ENCODE measurements at regions not wholly inside any gene's neighbourhood (a gene's known extent, or its start where the extent isn't known, plus 50 kb on each side); places are given as distances from the start of the nearest gene placed in this dataset.

- no peak for TF ChIP-seq CTCF (IDR thresholded peaks at IDR 0.05; ENCODE audit: insufficient read depth, missing control alignments)
- FAIRE-seq, result no peak
- no peak for DNase-seq (ENCODE audit: insufficient read length, low spot score)
Observed at GRCh38 chr18:10291568-10291981, 162.9 kb upstream of the APCDD1 start.

GRCh38 chr18:10293966-10294365 is 160.5 kb upstream of the APCDD1 start:
- FAIRE-seq (no peak), DNase-seq (ENCODE audit: insufficient read length, low spot score) (no peak)
- TF ChIP-seq CTCF (IDR thresholded peaks at IDR 0.05; ENCODE audit: insufficient read depth, missing control alignments), result no peak

- no peak for TF ChIP-seq CTCF (IDR thresholded peaks at IDR 0.05; ENCODE audit: insufficient read depth, missing control alignments)
- FAIRE-seq, result no peak
Observed at GRCh38 chr18:10295751-10296150, 158.7 kb upstream of the APCDD1 start.

GRCh38 chr18:10296491-10296890 is 157.9 kb upstream of the APCDD1 start:
- no peak for FAIRE-seq
- DNase-seq (ENCODE audit: insufficient read length, low spot score), result no peak
- TF ChIP-seq CTCF (IDR thresholded peaks at IDR 0.05; ENCODE audit: insufficient read depth, missing control alignments), result no peak

More at GRCh38 chr18:10295751-10296150, 158.7 kb upstream of the APCDD1 start:
- no peak for DNase-seq (ENCODE audit: insufficient read length, low spot score)

- DNase-seq (ENCODE audit: insufficient read length, low spot score) (no peak), FAIRE-seq (no peak)
- TF ChIP-seq CTCF (IDR thresholded peaks at IDR 0.05; ENCODE audit: insufficient read depth, missing control alignments), result no peak
Observed at GRCh38 chr18:10297086-10297485, 157.3 kb upstream of the APCDD1 start.

- FAIRE-seq, result no peak
- no peak for TF ChIP-seq CTCF (IDR thresholded peaks at IDR 0.05; ENCODE audit: insufficient read depth, missing control alignments)
- no peak for DNase-seq (ENCODE audit: insufficient read length, low spot score)
Observed at GRCh38 chr18:10298346-10298745, 156.1 kb upstream of the APCDD1 start.

GRCh38 chr18:10299643-10300042 is 154.8 kb upstream of the APCDD1 start:
- FAIRE-seq, result no peak
- no peak for TF ChIP-seq CTCF (IDR thresholded peaks at IDR 0.05; ENCODE audit: insufficient read depth, missing control alignments)
- DNase-seq (ENCODE audit: insufficient read length, low spot score), result no peak

Measured in D721Med (cell line).